Fibroblast of lung (primary cell): ENCODE measurements at regions not wholly inside any gene's neighbourhood (a gene's known extent, or its start where the extent isn't known, plus 50 kb on each side); places are given as distances from the start of the nearest gene placed in this dataset.

Experiments used
- DNase-seq, 2 donors: peaks; one replicate each; pipeline versions ENCODE4 v3.0.0 to v3.0.0-alpha.2; 2010; ENCODE audit warnings: low read depth in 2 of 2
- H2AFZ ChIP-seq: 2 replicates; pipeline ENCODE4 v1.5.1; 2012; ENCODE audit warnings: low read length, control low read depth, inconsistent platforms
- H3K27ac ChIP-seq: 2 replicates; pipeline ENCODE4 v1.5.1; 2011; ENCODE audit warnings: low read length, control low read depth; ENCODE audit not compliant: insufficient read depth
- H3K27me3 ChIP-seq: 2 replicates; pipeline ENCODE4 v1.5.1; 2011; ENCODE audit warnings: mild to moderate bottlenecking, low read length; ENCODE audit not compliant: control insufficient read depth, insufficient read depth
- H3K36me3 ChIP-seq: 2 replicates; pipeline ENCODE4 v1.5.1; 2011; ENCODE audit warnings: low read length; ENCODE audit not compliant: control insufficient read depth, insufficient read depth
- H3K4me1 ChIP-seq: 2 replicates; pipeline ENCODE4 v1.5.1; 2011; ENCODE audit warnings: low read length; ENCODE audit not compliant: control insufficient read depth, insufficient read depth; ENCODE audit errors: extremely low read depth
- H3K4me2 ChIP-seq: 2 replicates; pipeline ENCODE4 v1.5.1; 2011; ENCODE audit warnings: low read length, control low read depth; ENCODE audit not compliant: insufficient read depth; ENCODE audit errors: extremely low read depth
- H3K4me3 ChIP-seq, 4 experiments: fragments of 200-600 bp in 1 of 4; sonication (generic) in 1 of 4; replicated peaks in 1 of 4; 2 replicates each; pipeline ENCODE4 v1.5.1; 2011 to 2016; ENCODE audit warnings: low read length in 4 of 4, low read depth in 3 of 4, mild to moderate bottlenecking in 3 of 4, control low read depth in 2 of 4, inconsistent platforms in 1 of 4, mixed read lengths in 1 of 4; ENCODE audit not compliant: insufficient read depth in 1 of 4; ENCODE audit errors: control extremely low read depth in 1 of 4
- H3K79me2 ChIP-seq: 2 replicates; pipeline ENCODE4 v1.5.1; 2012; ENCODE audit warnings: mild to moderate bottlenecking, low read length, inconsistent platforms; ENCODE audit not compliant: control insufficient read depth, insufficient read depth
- H3K9ac ChIP-seq: 2 replicates; pipeline ENCODE4 v1.5.1; 2011; ENCODE audit warnings: mild to moderate bottlenecking, low read length, control low read depth; ENCODE audit not compliant: insufficient read depth
- H3K9me3 ChIP-seq: 2 replicates; pipeline ENCODE4 v1.5.1; 2012; ENCODE audit warnings: low read depth, low read length; ENCODE audit not compliant: control insufficient read depth, insufficient read depth
- H4K20me1 ChIP-seq: 2 replicates; pipeline ENCODE4 v1.5.1; 2011; ENCODE audit warnings: low read length; ENCODE audit not compliant: control insufficient read depth, insufficient read depth; ENCODE audit errors: extremely low read depth
- CTCF ChIP-seq, 2 donors: IDR thresholded peaks in 1 of 2; conservative IDR thresholded peaks in 1 of 2; 1 replicate in 1 of 2; 2 replicates in 1 of 2; pipeline ENCODE4 v1.5.1; 2011 to 2012; ENCODE audit warnings: low read length in 2 of 2, control low read depth in 1 of 2, inconsistent platforms in 1 of 2, low read depth in 1 of 2, mild to moderate bottlenecking in 1 of 2
- EZH2 ChIP-seq: IDR thresholded peaks from 2 replicates; pipeline ENCODE4 v1.5.1; 2012; ENCODE audit warnings: low read length, control low read depth, mild to moderate bottlenecking; ENCODE audit errors: missing control alignments

DNA sequence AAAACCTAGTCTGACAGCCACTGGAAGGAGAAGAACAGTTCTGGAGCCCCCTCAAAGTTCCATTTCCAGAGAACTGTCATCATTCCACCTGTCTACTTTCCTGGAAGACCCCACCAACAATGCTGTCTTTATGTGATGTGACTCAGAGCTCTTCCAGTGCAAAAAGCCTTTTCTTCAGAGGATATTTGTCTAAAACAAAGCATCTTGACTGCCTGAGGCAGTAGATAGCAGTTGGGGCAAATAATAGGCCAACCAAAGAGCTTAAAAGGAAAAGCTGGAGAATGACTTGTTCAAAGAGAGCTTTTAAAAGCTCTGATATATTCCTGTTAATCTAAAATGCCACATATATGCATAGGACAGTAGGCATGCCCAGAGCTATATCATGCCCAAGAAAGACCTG is 62.6 kb downstream of the MIS18A start:
- no peaks in the 10 kb centered on the region for H4K20me1 ChIP-seq
- H3K9me3 ChIP-seq: no peaks in the 10 kb centered on the region
- H3K79me2 ChIP-seq: no peaks in the 10 kb centered on the region
- no peak overlapping the region for H3K27ac ChIP-seq
- no peak overlapping the region for H3K9ac ChIP-seq
- no peaks in the 10 kb centered on the region for H3K4me1 ChIP-seq
- no peak for DNase-seq
- no peak for TF ChIP-seq EZH2
- no peak for TF ChIP-seq CTCF (conservative IDR thresholded peaks at IDR 0.05 in 1 of 2, IDR thresholded peaks at IDR 0.05 in 1 of 2; ENCODE audit: low read depth in 1 of 2, low read length in 2 of 2)
- no peaks in the 10 kb centered on the region for H3K27me3 ChIP-seq
- no peaks in the 10 kb centered on the region for H3K36me3 ChIP-seq
- H3K4me3 ChIP-seq: no peak overlapping the region
- no peak overlapping the region for H2AFZ ChIP-seq
- H3K4me2 ChIP-seq: no peak overlapping the region

GRCh38 chr21:32215306-32215685 is 63.6 kb downstream of the MIS18A start:
- no peak overlapping the region for H3K27ac ChIP-seq
- no peaks in the 10 kb centered on the region for H3K79me2 ChIP-seq
- TF ChIP-seq CTCF (conservative IDR thresholded peaks at IDR 0.05 in 1 of 2, IDR thresholded peaks at IDR 0.05 in 1 of 2; ENCODE audit: low read depth in 1 of 2, low read length in 2 of 2): no peak
- no peak for TF ChIP-seq EZH2
- DNase-seq: no peak
- H3K4me2 ChIP-seq: no peak overlapping the region
- H2AFZ ChIP-seq: no peak overlapping the region
- H3K4me1 ChIP-seq: no peaks in the 10 kb centered on the region
- no peaks in the 10 kb centered on the region for H3K27me3 ChIP-seq
- H4K20me1 ChIP-seq: no peaks in the 10 kb centered on the region
- no peak overlapping the region for H3K4me3 ChIP-seq
- H3K36me3 ChIP-seq: no peaks in the 10 kb centered on the region
- H3K9me3 ChIP-seq: no peaks in the 10 kb centered on the region
- H3K9ac ChIP-seq: no peak overlapping the region

DNA sequence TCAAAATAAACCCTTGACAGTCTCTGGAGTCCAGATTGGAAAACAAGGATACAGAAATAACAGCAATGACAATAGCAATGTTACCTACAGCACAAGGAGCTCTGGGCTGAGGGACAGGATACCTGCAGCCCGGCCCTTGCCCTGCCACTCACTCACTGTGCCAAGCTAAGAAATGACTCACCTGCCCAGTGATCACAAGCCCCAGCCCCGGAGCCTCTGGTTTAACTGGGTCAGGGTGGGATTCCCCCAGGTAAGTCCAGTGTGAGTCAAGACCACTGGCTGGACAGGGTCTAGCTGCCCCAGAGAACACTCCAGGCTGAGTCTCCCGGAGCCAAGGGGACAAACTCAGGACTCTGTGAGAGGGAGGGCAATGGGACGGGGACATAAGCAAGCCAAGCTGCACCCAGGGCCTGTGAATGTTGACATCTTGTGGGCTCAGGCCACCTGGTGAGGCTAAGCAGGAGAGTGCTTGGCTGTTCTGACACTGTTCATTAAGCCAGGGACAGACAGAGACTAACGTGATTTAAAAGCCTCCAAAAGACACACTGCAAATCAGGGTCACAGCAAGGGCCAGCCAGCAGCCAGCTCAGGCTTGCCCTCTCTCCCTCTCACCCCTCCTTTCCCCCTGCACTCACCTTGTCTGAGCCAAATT is 64.1 kb downstream of the MIS18A start:
- H3K9me3 ChIP-seq: no peaks in the 10 kb centered on the region
- H3K4me1 ChIP-seq: no peaks in the 10 kb centered on the region
- no peaks in the 10 kb centered on the region for H3K79me2 ChIP-seq
- no peak overlapping the region for H3K4me3 ChIP-seq
- H3K9ac ChIP-seq: no peak overlapping the region
- no peaks in the 10 kb centered on the region for H3K27me3 ChIP-seq
- no peak overlapping the region for H3K4me2 ChIP-seq
- H4K20me1 ChIP-seq: no peaks in the 10 kb centered on the region
- H3K27ac ChIP-seq: no peak overlapping the region
- H2AFZ ChIP-seq: no peak overlapping the region
- H3K36me3 ChIP-seq: no peaks in the 10 kb centered on the region
- no peak for DNase-seq
- TF ChIP-seq CTCF (conservative IDR thresholded peaks at IDR 0.05 in 1 of 2, IDR thresholded peaks at IDR 0.05 in 1 of 2; ENCODE audit: low read depth in 1 of 2, low read length in 2 of 2) (no peak), EZH2 (no peak)
